Urinary bladder (tissue), 3 donors: ENCODE measurements at regions not wholly inside any gene's neighbourhood (a gene's known extent, or its start where the extent isn't known, plus 50 kb on each side); places are given as distances from the start of the nearest gene placed in this dataset.

Source experiments
- DNase-seq: peaks from one replicate; pipeline ENCODE4 v3.0.0-alpha.2; 2015; ENCODE audit errors: extremely low spot score
- H3K27ac ChIP-seq: one replicate; pipeline ENCODE4 v1.5.1; 2013; ENCODE audit warnings: low read depth, mild to moderate bottlenecking, moderate library complexity
- H3K36me3 ChIP-seq: one replicate; pipeline ENCODE4 v1.6.1; 2013; ENCODE audit warnings: mild to moderate bottlenecking, moderate library complexity; ENCODE audit not compliant: insufficient read depth
- H3K4me1 ChIP-seq: one replicate; pipeline ENCODE4 v1.6.1; 2013; ENCODE audit warnings: mild to moderate bottlenecking, moderate library complexity; ENCODE audit not compliant: insufficient read depth
- H3K4me3 ChIP-seq: one replicate; pipeline ENCODE4 v1.5.1; 2013; ENCODE audit warnings: low read depth, low read length
- WGBS: extraction: QIAGEN DNeasy Blood & Tissue Kit; methylation state at CpG from one replicate; pipeline ENCODE4 v1.1.7; 2013; 5-methylcytosine and 5-hydroxymethylcytosine counted together
- donor health status: healthy with polysubstance abuse.
- donor health status: healthy.

- H3K4me3 ChIP-seq, result no peak overlapping the region
- H3K36me3 ChIP-seq, result no peaks in the 10 kb centered on the region
- WGBS, result 60% methylated on average over 3 of the region's 3 CpGs
- H3K4me1 ChIP-seq, result no peaks in the 10 kb centered on the region
- DNase-seq, result no peak
- no peak overlapping the region for H3K27ac ChIP-seq
Observed at GRCh38 chr5:171609806-171610452, 175.7 kb upstream of the SMIM23 start.

GRCh38 chr5:171610686-171611085 is 174.9 kb upstream of the SMIM23 start:
- Histone ChIP-seq H3K27ac (no peak overlapping the region), H3K4me1 (no peaks in the 10 kb centered on the region), H3K4me3 (no peak overlapping the region), H3K36me3 (no peaks in the 10 kb centered on the region)
- DNase-seq, result no peak
- WGBS, result 63% methylated on average over 5 of the region's 5 CpGs

- WGBS, result 68% methylated on average over 5 of the region's 5 CpGs
- Histone ChIP-seq H3K4me3 (no peak overlapping the region), H3K36me3 (no peaks in the 10 kb centered on the region), H3K4me1 (no peaks in the 10 kb centered on the region), H3K27ac (no peak overlapping the region)
- no peak for DNase-seq
Observed at GRCh38 chr5:171612749-171613148, 172.9 kb upstream of the SMIM23 start.

- 94% methylated on average over 5 of the region's 5 CpGs for WGBS
- no peaks in the 10 kb centered on the region for H3K36me3 ChIP-seq
- H3K4me3 ChIP-seq, result no peak overlapping the region
- no peaks in the 10 kb centered on the region for H3K4me1 ChIP-seq
- H3K27ac ChIP-seq, result no peak overlapping the region
- no peak for DNase-seq
Observed at GRCh38 chr5:171614511-171614910, 171.1 kb upstream of the SMIM23 start.

- Histone ChIP-seq H3K4me1 (no peaks in the 10 kb centered on the region), H3K27ac (no peak overlapping the region), H3K36me3 (no peaks in the 10 kb centered on the region), H3K4me3 (no peak overlapping the region)
- no peak for DNase-seq
- 53% methylated on average over 22 of the region's 22 CpGs for WGBS
Observed at GRCh38 chr5:171614971-171615653, 170.5 kb upstream of the SMIM23 start.

GRCh38 chr5:171615705-171616640 is 169.6 kb upstream of the SMIM23 start:
- H3K4me1 ChIP-seq, result no peaks in the 10 kb centered on the region
- no peak for DNase-seq
- 33% methylated on average over 22 of the region's 22 CpGs for WGBS

GRCh38 chr5:171617266-171617665 is 168.4 kb upstream of the SMIM23 start:
- Histone ChIP-seq H3K4me1 (no peaks in the 10 kb centered on the region), H3K4me3 (no peak overlapping the region), H3K36me3 (no peaks in the 10 kb centered on the region), H3K27ac (no peak overlapping the region)
- no peak for DNase-seq
- WGBS, result 90% methylated on average over 12 of the region's 12 CpGs

More at GRCh38 chr5:171615705-171616640, 169.6 kb upstream of the SMIM23 start:
- no peaks in the 10 kb centered on the region for H3K36me3 ChIP-seq
- H3K27ac ChIP-seq, result no peak overlapping the region
- H3K4me3 ChIP-seq, result no peak overlapping the region

- no peak for DNase-seq
- WGBS, result 90% methylated on average over 19 of the region's 19 CpGs
- H3K4me1 ChIP-seq, result no peaks in the 10 kb centered on the region
Observed at GRCh38 chr5:171617817-171618591, 167.6 kb upstream of the SMIM23 start.

GRCh38 chr5:171619196-171619595 is 166.4 kb upstream of the SMIM23 start:
- no peaks in the 10 kb centered on the region for H3K36me3 ChIP-seq
- H3K4me3 ChIP-seq, result no peak overlapping the region
- no peaks in the 10 kb centered on the region for H3K4me1 ChIP-seq
- WGBS, result 71% methylated on average over 7 of the region's 7 CpGs
- DNase-seq, result no peak
- H3K27ac ChIP-seq, result no peak overlapping the region

More at GRCh38 chr5:171617817-171618591, 167.6 kb upstream of the SMIM23 start:
- no peak overlapping the region for H3K27ac ChIP-seq
- no peak overlapping the region for H3K4me3 ChIP-seq
- no peaks in the 10 kb centered on the region for H3K36me3 ChIP-seq

- WGBS, result 81% methylated on average over 3 of the region's 3 CpGs
Observed at GRCh38 chr5:171619744-171620143, 165.9 kb upstream of the SMIM23 start.

GRCh38 chr5:171622010-171622409 is 163.6 kb upstream of the SMIM23 start:
- WGBS, result 47% methylated on average over 2 of the region's 2 CpGs
- no peak overlapping the region for H3K4me3 ChIP-seq
- H3K4me1 ChIP-seq, result no peaks in the 10 kb centered on the region
- H3K36me3 ChIP-seq, result no peaks in the 10 kb centered on the region
- DNase-seq, result no peak
- H3K27ac ChIP-seq, result no peak overlapping the region

More at GRCh38 chr5:171619744-171620143, 165.9 kb upstream of the SMIM23 start:
- H3K4me1 ChIP-seq, result no peaks in the 10 kb centered on the region
- no peak overlapping the region for H3K27ac ChIP-seq
- H3K36me3 ChIP-seq, result no peaks in the 10 kb centered on the region
- no peak for DNase-seq
- no peak overlapping the region for H3K4me3 ChIP-seq

- 81% methylated on average over 2 of the region's 2 CpGs for WGBS
- H3K27ac ChIP-seq, result no peak overlapping the region
- H3K4me1 ChIP-seq, result no peaks in the 10 kb centered on the region
- no peaks in the 10 kb centered on the region for H3K36me3 ChIP-seq
- H3K4me3 ChIP-seq, result no peak overlapping the region
- DNase-seq, result no peak
Observed at GRCh38 chr5:171623107-171623506, 162.5 kb upstream of the SMIM23 start.

GRCh38 chr5:171623551-171624097 is 162.0 kb upstream of the SMIM23 start:
- H3K4me1 ChIP-seq, result no peaks in the 10 kb centered on the region
- H3K36me3 ChIP-seq, result no peaks in the 10 kb centered on the region
- 58% methylated on average over 11 of the region's 11 CpGs for WGBS
- no peak overlapping the region for H3K27ac ChIP-seq
- no peak for DNase-seq
- H3K4me3 ChIP-seq, result no peak overlapping the region
